ENCODE measurements at regions not wholly inside any gene's neighbourhood (a gene's known extent, or its start where the extent isn't known, plus 50 kb on each side); places are given as distances from the start of the nearest gene placed in this dataset.
"Not testable (repeated sequence)": the region's sequence is repeated elsewhere in the genome, so short reads cannot be mapped to it uniquely, and the experiment has no call there.

- Histone ChIP-seq H3K9me3 (no peaks in the 10 kb centered on the region), H3K4me3 (ENCODE audit: low read depth, low read length) (no peak overlapping the region), H3K27me3 (replicated peaks; ENCODE audit: control insufficient read depth, insufficient read depth, low read length) (no peaks in the 10 kb centered on the region), H3K36me3 (ENCODE audit: control insufficient read depth, insufficient read depth, low read length) (no peaks in the 10 kb centered on the region), H3K4me1 (no peaks in the 10 kb centered on the region)
- Mint-ChIP-seq H3K36me3 (ENCODE audit: insufficient read depth, unreplicated experiment) (no peaks in the 10 kb centered on the region), H3K9me3 (ENCODE audit: unreplicated experiment) (peaks cover 9% of the 10 kb centered on the region), H3K4me1 (ENCODE audit: low read depth, unreplicated experiment) (no peaks in the 10 kb centered on the region), H3K27ac (ENCODE audit: unreplicated experiment) (no peak overlapping the region), H3K27me3 (ENCODE audit: insufficient read depth, unreplicated experiment) (no peaks in the 10 kb centered on the region), H3K4me3 (ENCODE audit: unreplicated experiment) (no peak overlapping the region)
- no peak for DNase-seq
- CTCF ChIA-PET, result no interaction called here
- BruUV-seq (replicated peaks), result no TSS peak
- POLR2A ChIA-PET, result no interaction called here
- intact Hi-C loops (cut with micrococcal nuclease; ENCODE audit: unreplicated experiment), result no loop called here
- TF ChIP-seq, protein P1, sequence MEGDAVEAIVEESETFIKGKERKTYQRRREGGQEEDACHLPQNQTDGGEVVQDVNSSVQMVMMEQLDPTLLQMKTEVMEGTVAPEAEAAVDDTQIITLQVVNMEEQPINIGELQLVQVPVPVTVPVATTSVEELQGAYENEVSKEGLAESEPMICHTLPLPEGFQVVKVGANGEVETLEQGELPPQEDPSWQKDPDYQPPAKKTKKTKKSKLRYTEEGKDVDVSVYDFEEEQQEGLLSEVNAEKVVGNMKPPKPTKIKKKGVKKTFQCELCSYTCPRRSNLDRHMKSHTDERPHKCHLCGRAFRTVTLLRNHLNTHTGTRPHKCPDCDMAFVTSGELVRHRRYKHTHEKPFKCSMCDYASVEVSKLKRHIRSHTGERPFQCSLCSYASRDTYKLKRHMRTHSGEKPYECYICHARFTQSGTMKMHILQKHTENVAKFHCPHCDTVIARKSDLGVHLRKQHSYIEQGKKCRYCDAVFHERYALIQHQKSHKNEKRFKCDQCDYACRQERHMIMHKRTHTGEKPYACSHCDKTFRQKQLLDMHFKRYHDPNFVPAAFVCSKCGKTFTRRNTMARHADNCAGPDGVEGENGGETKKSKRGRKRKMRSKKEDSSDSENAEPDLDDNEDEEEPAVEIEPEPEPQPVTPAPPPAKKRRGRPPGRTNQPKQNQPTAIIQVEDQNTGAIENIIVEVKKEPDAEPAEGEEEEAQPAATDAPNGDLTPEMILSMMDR (IDR thresholded peaks at IDR 0.05; ENCODE audit: insufficient read depth in 1 of 2, low read depth in 1 of 2, low read length in 1 of 2, severe bottlenecking in 1 of 2, unreplicated experiment in 1 of 2), result no peak
These were observed 986.6 kb upstream of the ADAMTS5 start for GRCh38 chr21:27953340-27954045.

DNA sequence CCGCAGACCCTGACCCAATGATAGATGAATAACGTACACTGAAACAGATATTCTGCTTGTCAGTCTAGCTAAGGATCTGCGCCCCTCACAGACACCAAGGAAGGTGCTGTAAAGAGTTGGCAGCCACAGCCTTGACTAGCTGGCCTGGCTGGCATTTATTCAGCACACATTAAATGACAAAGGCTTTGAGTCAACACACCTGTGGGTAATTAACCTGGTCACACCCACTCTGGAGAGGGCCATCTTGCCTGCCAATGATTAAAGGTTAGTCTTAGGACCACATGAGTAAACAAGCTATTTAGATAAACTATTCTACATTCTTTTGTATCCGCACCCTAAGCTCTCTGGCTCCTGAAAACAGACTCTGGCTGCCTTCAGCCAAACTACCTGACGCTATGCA is 982.2 kb upstream of the ADAMTS5 start:
- H3K4me3 ChIP-seq (ENCODE audit: low read depth, low read length); BruUV-seq (replicated peaks); DNase-seq; H3K27me3 Mint-ChIP-seq (ENCODE audit: insufficient read depth, unreplicated experiment); H3K4me1 Mint-ChIP-seq (ENCODE audit: low read depth, unreplicated experiment); H3K36me3 ChIP-seq (ENCODE audit: control insufficient read depth, insufficient read depth, low read length); CTCF ChIA-PET; H3K9me3 Mint-ChIP-seq (ENCODE audit: unreplicated experiment); intact Hi-C loops (cut with micrococcal nuclease; ENCODE audit: unreplicated experiment); POLR2A ChIA-PET; H3K4me1 ChIP-seq; H3K27me3 ChIP-seq (replicated peaks; ENCODE audit: control insufficient read depth, insufficient read depth, low read length); H3K27ac Mint-ChIP-seq (ENCODE audit: unreplicated experiment); H3K4me3 Mint-ChIP-seq (ENCODE audit: unreplicated experiment); H3K9me3 ChIP-seq; H3K36me3 Mint-ChIP-seq (ENCODE audit: insufficient read depth, unreplicated experiment): not testable (repeated sequence)

DNA sequence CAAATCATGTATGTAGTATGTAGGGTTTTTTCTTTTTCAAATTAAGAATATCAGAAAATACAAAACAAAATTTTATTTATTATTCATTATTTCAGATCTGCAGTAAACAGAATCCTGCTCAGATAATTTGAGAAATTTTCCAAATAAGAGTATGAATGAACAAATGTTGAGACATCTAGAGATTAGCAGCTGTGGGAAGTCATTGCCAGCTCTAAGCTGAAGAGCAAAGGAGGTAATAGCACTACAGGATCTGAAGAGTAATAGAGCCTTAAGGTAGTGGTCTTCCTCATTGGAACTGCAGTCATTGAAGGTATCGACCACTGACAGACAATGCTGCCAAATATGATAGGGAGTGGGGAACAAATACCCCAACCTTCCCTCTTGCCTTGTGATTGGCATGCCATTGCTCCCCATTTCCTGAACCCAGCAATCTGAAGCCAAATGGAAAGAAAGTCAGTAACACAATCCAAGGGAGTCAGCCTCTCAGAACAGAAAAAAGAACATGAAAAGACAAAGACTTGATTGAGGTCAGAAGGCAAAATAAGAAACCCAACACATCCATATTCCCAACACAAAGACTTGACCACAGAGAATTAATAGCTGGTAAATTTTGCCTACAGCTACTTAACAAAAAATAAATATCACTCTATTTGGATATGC is 963.4 kb upstream of the ADAMTS5 start:
- H3K9me3 Mint-ChIP-seq (ENCODE audit: unreplicated experiment); H3K4me1 Mint-ChIP-seq (ENCODE audit: low read depth, unreplicated experiment); DNase-seq; POLR2A ChIA-PET; CTCF ChIA-PET; H3K4me3 ChIP-seq (ENCODE audit: low read depth, low read length); H3K27me3 Mint-ChIP-seq (ENCODE audit: insufficient read depth, unreplicated experiment); H3K27me3 ChIP-seq (replicated peaks; ENCODE audit: control insufficient read depth, insufficient read depth, low read length); H3K9me3 ChIP-seq; H3K4me1 ChIP-seq; intact Hi-C loops (cut with micrococcal nuclease; ENCODE audit: unreplicated experiment); H3K27ac Mint-ChIP-seq (ENCODE audit: unreplicated experiment); H3K4me3 Mint-ChIP-seq (ENCODE audit: unreplicated experiment); H3K36me3 Mint-ChIP-seq (ENCODE audit: insufficient read depth, unreplicated experiment); BruUV-seq (replicated peaks); H3K36me3 ChIP-seq (ENCODE audit: control insufficient read depth, insufficient read depth, low read length): not testable (repeated sequence)

GRCh38 chr21:27929179-27929578 is 962.3 kb upstream of the ADAMTS5 start:
- intact Hi-C loops (cut with micrococcal nuclease; ENCODE audit: unreplicated experiment); BruUV-seq (replicated peaks); H3K4me1 ChIP-seq; H3K36me3 ChIP-seq (ENCODE audit: control insufficient read depth, insufficient read depth, low read length); H3K36me3 Mint-ChIP-seq (ENCODE audit: insufficient read depth, unreplicated experiment); DNase-seq; H3K4me1 Mint-ChIP-seq (ENCODE audit: low read depth, unreplicated experiment); POLR2A ChIA-PET; H3K9me3 ChIP-seq; H3K27me3 Mint-ChIP-seq (ENCODE audit: insufficient read depth, unreplicated experiment); H3K4me3 ChIP-seq (ENCODE audit: low read depth, low read length); H3K4me3 Mint-ChIP-seq (ENCODE audit: unreplicated experiment); H3K27ac Mint-ChIP-seq (ENCODE audit: unreplicated experiment); CTCF ChIA-PET; H3K27me3 ChIP-seq (replicated peaks; ENCODE audit: control insufficient read depth, insufficient read depth, low read length); H3K9me3 Mint-ChIP-seq (ENCODE audit: unreplicated experiment): not testable (repeated sequence)

- H3K27me3 ChIP-seq (replicated peaks; ENCODE audit: control insufficient read depth, insufficient read depth, low read length); H3K4me3 Mint-ChIP-seq (ENCODE audit: unreplicated experiment); H3K36me3 ChIP-seq (ENCODE audit: control insufficient read depth, insufficient read depth, low read length); H3K27me3 Mint-ChIP-seq (ENCODE audit: insufficient read depth, unreplicated experiment); POLR2A ChIA-PET; BruUV-seq (replicated peaks); intact Hi-C loops (cut with micrococcal nuclease; ENCODE audit: unreplicated experiment); H3K4me1 ChIP-seq; H3K36me3 Mint-ChIP-seq (ENCODE audit: insufficient read depth, unreplicated experiment); H3K4me1 Mint-ChIP-seq (ENCODE audit: low read depth, unreplicated experiment); H3K9me3 ChIP-seq; H3K9me3 Mint-ChIP-seq (ENCODE audit: unreplicated experiment); DNase-seq; CTCF ChIA-PET; H3K4me3 ChIP-seq (ENCODE audit: low read depth, low read length); H3K27ac Mint-ChIP-seq (ENCODE audit: unreplicated experiment): not testable (repeated sequence)
These were observed 961.7 kb upstream of the ADAMTS5 start for GRCh38 chr21:27928534-27929115.

DNA sequence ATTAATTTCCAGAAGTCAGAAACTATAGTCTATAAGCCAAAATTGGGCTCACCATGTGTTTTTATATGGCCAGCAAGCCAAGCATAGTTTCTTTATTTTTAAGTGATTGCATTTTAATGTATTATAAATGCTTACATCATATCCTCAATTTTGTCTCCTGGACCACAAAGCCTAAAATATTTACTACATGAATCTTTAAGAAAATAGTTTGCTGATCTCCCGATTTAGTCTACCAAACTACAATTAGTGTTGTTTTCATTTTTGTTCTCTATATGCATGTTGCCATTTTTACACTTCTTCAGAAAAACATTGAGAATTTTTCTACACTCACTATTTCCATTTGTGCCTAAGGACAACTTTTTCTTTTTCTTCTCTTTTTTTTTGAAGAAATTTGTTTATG is 954.5 kb upstream of the ADAMTS5 start:
- DNase-seq; H3K36me3 Mint-ChIP-seq (ENCODE audit: insufficient read depth, unreplicated experiment); H3K4me1 Mint-ChIP-seq (ENCODE audit: low read depth, unreplicated experiment); H3K36me3 ChIP-seq (ENCODE audit: control insufficient read depth, insufficient read depth, low read length); CTCF ChIA-PET; BruUV-seq (replicated peaks); intact Hi-C loops (cut with micrococcal nuclease; ENCODE audit: unreplicated experiment); H3K27me3 ChIP-seq (replicated peaks; ENCODE audit: control insufficient read depth, insufficient read depth, low read length); H3K27me3 Mint-ChIP-seq (ENCODE audit: insufficient read depth, unreplicated experiment); H3K9me3 ChIP-seq; H3K4me3 Mint-ChIP-seq (ENCODE audit: unreplicated experiment); H3K4me1 ChIP-seq; H3K9me3 Mint-ChIP-seq (ENCODE audit: unreplicated experiment); H3K4me3 ChIP-seq (ENCODE audit: low read depth, low read length); H3K27ac Mint-ChIP-seq (ENCODE audit: unreplicated experiment); POLR2A ChIA-PET: not testable (repeated sequence)

Measured in Caco-2 (cell line).